K562 (cell line): ENCODE measurements at regions not wholly inside any gene's neighbourhood (a gene's known extent, or its start where the extent isn't known, plus 50 kb on each side); places are given as distances from the start of the nearest gene placed in this dataset.

ENCODE experiments used
- ATAC-seq: fragments of 200-7000 bp; cut with Tn5 transposase; 3 replicates; pipeline ENCODE4 v1.9.1; 2020; ENCODE audit warnings: moderate library complexity
- BruUV-seq: library from RNA; stranded (reverse); fragments of 400-500 nt; replicated peaks from 2 replicates; lab custom pipeline; 2021; lab: Mats Ljungman, UMichigan
- CTCF ChIA-PET: fragments of 300-600 bp; formaldehyde crosslinking; extraction: SDS; loops from one replicate; lab custom pipeline; 2021; ENCODE audit warnings: low intra/inter-chr PET ratio; lab: Yijun Ruan, JAX
- POLR2A ChIA-PET: fragments of 300-600, 350-650 bp; sonication (Branson Sonifier 250); formaldehyde crosslinking; extraction: SDS; loops from one replicate; lab custom pipeline; 2021; ENCODE audit warnings: antibody characterized with exemption, inconsistent platforms; lab: Yijun Ruan, JAX
- DNase-seq, 4 experiments: peaks; one replicate each; pipeline versions ENCODE4 v3.0.0 to v3.0.0-alpha.2; 2011 to 2018; ENCODE audit warnings: low spot score in 3 of 4, mixed read lengths in 3 of 4; ENCODE audit errors: extremely low read depth in 1 of 4
- FAIRE-seq: peaks from 2 replicates; lab custom pipeline; 2011; peaks lifted over from hg19 to GRCh38; lab: Jason Lieb, UNC
- H2AFZ ChIP-seq: 2 replicates; pipeline ENCODE4 v1.6.0; 2011; ENCODE audit warnings: low read depth, low read length, control low read depth, inconsistent platforms
- H3K27ac ChIP-seq: fragments of 200-600 bp; 3 replicates; pipeline ENCODE4 v1.8.0; 2011; ENCODE audit warnings: low read depth, mild to moderate bottlenecking, control low read depth, inconsistent platforms, low read length, moderate library complexity, mixed read lengths; ENCODE audit errors: extremely low read depth
- H3K27me3 ChIP-seq, 2 experiments: fragments of 300-600 bp in 1 of 2; 2 replicates in 1 of 2; 3 replicates in 1 of 2; pipeline versions ENCODE4 v1.6.0 to v1.8.0; 2011; ENCODE audit warnings: inconsistent platforms in 2 of 2, low read length in 2 of 2, mild to moderate bottlenecking in 1 of 2, mixed read lengths in 1 of 2, moderate library complexity in 1 of 2; ENCODE audit not compliant: control insufficient read depth in 2 of 2, insufficient read depth in 2 of 2
- H3K36me3 ChIP-seq: fragments of 300-600 bp; 3 replicates; pipeline ENCODE4 v1.8.0; 2011; ENCODE audit warnings: mild to moderate bottlenecking, low read length, inconsistent platforms; ENCODE audit not compliant: control insufficient read depth, insufficient read depth
- H3K4me1 ChIP-seq, 2 experiments: fragments of 200-600 bp in 1 of 2; replicated peaks in 1 of 2; 2 replicates in 1 of 2; 3 replicates in 1 of 2; pipeline versions ENCODE4 v1.5.1 to v1.8.0; 2011; ENCODE audit warnings: inconsistent platforms in 2 of 2, low read length in 2 of 2, mild to moderate bottlenecking in 1 of 2, mixed read lengths in 1 of 2, moderate library complexity in 1 of 2; ENCODE audit not compliant: control insufficient read depth in 2 of 2, insufficient read depth in 2 of 2
- H3K4me2 ChIP-seq: 2 replicates; pipeline ENCODE4 v1.6.1; 2011; ENCODE audit warnings: low read length, control low read depth, inconsistent platforms, mixed read lengths; ENCODE audit not compliant: insufficient read depth
- H3K4me3 ChIP-seq: fragments of 200-600 bp; sonication (generic), shearing (Covaris generic); 2 replicates; pipeline ENCODE4 v1.5.1; 2016; ENCODE audit warnings: control low read depth, inconsistent platforms
- H3K79me2 ChIP-seq: fragments of 200-600 bp; 3 replicates; pipeline ENCODE4 v1.8.0; 2011; ENCODE audit warnings: low read length, inconsistent platforms; ENCODE audit not compliant: control insufficient read depth, insufficient read depth
- H3K9ac ChIP-seq, 2 experiments: 2 replicates each; pipeline versions ENCODE4 v1.6.0 to v1.6.1; 2011; ENCODE audit warnings: low read depth in 2 of 2, low read length in 2 of 2, control low read depth in 1 of 2, inconsistent platforms in 1 of 2, mild to moderate bottlenecking in 1 of 2, mixed read lengths in 1 of 2; ENCODE audit not compliant: insufficient read depth in 1 of 2
- H3K9me1 ChIP-seq: one replicate; pipeline ENCODE4 v1.6.0; 2011; ENCODE audit warnings: inconsistent platforms, mild to moderate bottlenecking, low read length, moderate library complexity; ENCODE audit not compliant: control insufficient read depth, insufficient read depth
- H3K9me3 ChIP-seq: replicated peaks from 2 replicates; pipeline ENCODE4 v1.5.1; 2011; ENCODE audit warnings: low read depth, low read length, inconsistent platforms; ENCODE audit not compliant: control insufficient read depth, insufficient read depth
- H4K20me1 ChIP-seq: replicated peaks from 2 replicates; pipeline ENCODE4 v1.6.1; 2011; ENCODE audit warnings: low read length, inconsistent platforms, mixed read lengths; ENCODE audit not compliant: control insufficient read depth, insufficient read depth
- CGGBP1 ChIP-seq: fragments of 250-450 bp; sonication (Bioruptor Pico); IDR thresholded peaks from 2 replicates; pipeline ENCODE4 v1.9.0; 2021; ENCODE audit warnings: mild to moderate bottlenecking
- CTCFL ChIP-seq: IDR thresholded peaks from 2 replicates; pipeline ENCODE4 v1.6.1; 2011; ENCODE audit warnings: borderline replicate concordance, low read depth, mild to moderate bottlenecking, moderate library complexity, low read length; ENCODE audit not compliant: insufficient read depth, poor library complexity, severe bottlenecking
- GTF2E2 ChIP-seq: fragments of 200-800 bp; sonication (Bioruptor generic); IDR thresholded peaks from 2 replicates; pipeline ENCODE4 v1.6.1; 2016; ENCODE audit warnings: missing genetic modification characterization, missing compliant biosample characterization
- HOXB6 ChIP-seq: fragments of 250-450 bp; sonication (Bioruptor Pico); IDR thresholded peaks from 2 replicates; pipeline ENCODE4 v1.5.1; 2022; ENCODE audit warnings: mild to moderate bottlenecking, borderline replicate concordance
- NR1H2 ChIP-seq: sonication (generic); formaldehyde crosslinking; IDR thresholded peaks from 2 replicates; pipeline ENCODE4 v1.4.0; 2020; ENCODE audit warnings: mild to moderate bottlenecking, missing genetic modification reagents
- PHF21A ChIP-seq: fragments of 450-650 bp; IDR thresholded peaks from 2 replicates; pipeline ENCODE4 v1.6.1; 2017; ENCODE audit warnings: low read depth, borderline replicate concordance
- POLR2B ChIP-seq: fragments of 450-650 bp; IDR thresholded peaks from 2 replicates; pipeline ENCODE4 v1.6.1; 2018; ENCODE audit warnings: low read depth; ENCODE audit not compliant: partially characterized antibody
- STAT5B ChIP-seq: fragments of 250-450 bp; sonication (Bioruptor Pico); IDR thresholded peaks from 2 replicates; pipeline ENCODE4 v1.8.0; 2021; ENCODE audit warnings: mild to moderate bottlenecking, inconsistent platforms
- YBX1 ChIP-seq: fragments of 450-650 bp; IDR thresholded peaks from 2 replicates; pipeline ENCODE4 v1.7.1; 2016; ENCODE audit warnings: mild to moderate bottlenecking
- ZFP91 ChIP-seq: sonication (generic); formaldehyde crosslinking; IDR thresholded peaks from 2 replicates; pipeline ENCODE4 v1.8.0; 2022; ENCODE audit warnings: mild to moderate bottlenecking, missing genetic modification reagents
- WGBS: fragments of 100-300 bp; shearing (Covaris generic); methylation state at CpG from one replicate; pipeline ENCODE4 v1.1.6; 2016; ENCODE audit warnings: low coverage, mixed read lengths; ENCODE audit not compliant: insufficient coverage; ENCODE audit errors: missing lambda C conversion rate; 5-methylcytosine and 5-hydroxymethylcytosine counted together
- in situ Hi-C: fragments of 300-500 bp; cut with MboI; formaldehyde crosslinking; loops from 4 replicates; pipeline ENCODE4 v1.15.0; 2018; ENCODE audit warnings: inconsistent platforms, mixed read lengths
- intact Hi-C: fragments of 100-400 bp; cut with micrococcal nuclease; formaldehyde crosslinking; loops from 2 replicates; pipeline ENCODE4 v1.14.2; 2022

GRCh38 chr3:65112751-65113300 is 425.0 kb upstream of the ADAMTS9 start:
- no peak overlapping the region for H3K27ac ChIP-seq
- FAIRE-seq (no peak), ATAC-seq (no peak), DNase-seq (no peak)
- no peak overlapping the region for H2AFZ ChIP-seq
- H3K79me2 ChIP-seq: no peaks in the 10 kb centered on the region
- in situ Hi-C loops: no loop called here
- no peaks in the 10 kb centered on the region for H3K9me3 ChIP-seq
- H3K9ac ChIP-seq: no peak overlapping the region
- intact Hi-C loops: no loop called here
- H3K4me3 ChIP-seq: no peak overlapping the region
- ChIA-PET CTCF (no interaction called here), POLR2A (no interaction called here)
- no peaks in the 10 kb centered on the region for H4K20me1 ChIP-seq
- no peaks in the 10 kb centered on the region for H3K9me1 ChIP-seq
- H3K4me2 ChIP-seq: no peak overlapping the region
- no TSS peak for BruUV-seq
- H3K4me1 ChIP-seq: no peaks in the 10 kb centered on the region
- no peak for TF ChIP-seq PHF21A
- no peak for TF ChIP-seq GTF2E2
- no peak for TF ChIP-seq CGGBP1 (CRISPR knock-in tag)
- no peak for TF ChIP-seq HOXB6 (CRISPR knock-in tag)
- no peak for TF ChIP-seq CTCFL
- no peak for TF ChIP-seq NR1H2
- no peak for TF ChIP-seq ZFP91 (CRISPR knock-in tag)
- TF ChIP-seq STAT5B (CRISPR knock-in tag): no peak
- no peak for TF ChIP-seq POLR2B
- no peak for TF ChIP-seq YBX1
- no peaks in the 10 kb centered on the region for H3K27me3 ChIP-seq
- H3K36me3 ChIP-seq: no peaks in the 10 kb centered on the region
- 25% methylated on average over 6 of the region's 6 CpGs for WGBS
